ENCODE measurements at regions not wholly inside any gene's neighbourhood (a gene's known extent, or its start where the extent isn't known, plus 50 kb on each side); places are given as distances from the start of the nearest gene placed in this dataset.

DNA sequence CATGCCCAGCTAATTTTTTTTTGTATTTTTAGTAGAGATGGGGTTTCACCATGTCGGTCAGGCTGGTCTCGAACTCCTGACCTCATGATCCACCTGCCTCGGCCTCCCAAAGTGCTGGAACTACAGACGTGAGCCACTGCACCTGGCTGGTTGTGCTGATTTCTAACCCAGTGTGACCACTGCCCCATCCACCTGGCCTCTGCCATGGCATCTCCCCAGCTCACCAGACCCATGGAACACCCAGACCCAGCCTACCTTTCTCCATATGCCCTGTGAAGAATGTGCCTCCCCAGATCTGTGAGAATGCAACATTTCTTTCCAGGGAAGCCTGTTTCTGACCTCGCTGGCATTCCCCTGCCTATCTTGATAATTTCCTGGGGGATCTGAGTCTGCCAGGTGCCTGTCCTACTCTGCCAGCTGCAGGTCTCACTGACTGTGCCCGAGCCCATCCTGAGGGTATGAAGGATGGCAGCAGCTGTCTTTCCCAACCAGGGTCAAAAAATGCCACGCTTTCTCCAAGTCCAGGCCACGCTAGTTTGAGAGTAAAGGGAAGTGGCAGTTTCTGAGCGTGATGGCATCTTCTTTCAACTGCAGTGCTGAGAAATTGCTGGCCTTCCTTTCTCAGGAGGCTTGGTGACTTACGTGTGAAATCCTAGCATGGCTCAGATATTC, 324.4 kb upstream of the ZNF32 start:
- no peaks in the 10 kb centered on the region for H3K36me3 ChIP-seq (ENCODE audit: control insufficient read depth, insufficient read depth, low read length)
- no peak overlapping the region for H3K4me3 ChIP-seq (ENCODE audit: low read depth, low read length)
- POLR2A ChIA-PET = no interaction called here
- TF ChIP-seq, protein P1, sequence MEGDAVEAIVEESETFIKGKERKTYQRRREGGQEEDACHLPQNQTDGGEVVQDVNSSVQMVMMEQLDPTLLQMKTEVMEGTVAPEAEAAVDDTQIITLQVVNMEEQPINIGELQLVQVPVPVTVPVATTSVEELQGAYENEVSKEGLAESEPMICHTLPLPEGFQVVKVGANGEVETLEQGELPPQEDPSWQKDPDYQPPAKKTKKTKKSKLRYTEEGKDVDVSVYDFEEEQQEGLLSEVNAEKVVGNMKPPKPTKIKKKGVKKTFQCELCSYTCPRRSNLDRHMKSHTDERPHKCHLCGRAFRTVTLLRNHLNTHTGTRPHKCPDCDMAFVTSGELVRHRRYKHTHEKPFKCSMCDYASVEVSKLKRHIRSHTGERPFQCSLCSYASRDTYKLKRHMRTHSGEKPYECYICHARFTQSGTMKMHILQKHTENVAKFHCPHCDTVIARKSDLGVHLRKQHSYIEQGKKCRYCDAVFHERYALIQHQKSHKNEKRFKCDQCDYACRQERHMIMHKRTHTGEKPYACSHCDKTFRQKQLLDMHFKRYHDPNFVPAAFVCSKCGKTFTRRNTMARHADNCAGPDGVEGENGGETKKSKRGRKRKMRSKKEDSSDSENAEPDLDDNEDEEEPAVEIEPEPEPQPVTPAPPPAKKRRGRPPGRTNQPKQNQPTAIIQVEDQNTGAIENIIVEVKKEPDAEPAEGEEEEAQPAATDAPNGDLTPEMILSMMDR (IDR thresholded peaks at IDR 0.05; ENCODE audit: insufficient read depth, low read depth, low read length) = no peak
- H3K27me3 ChIP-seq (ENCODE audit: control insufficient read depth, insufficient read depth, low read length) = no peaks in the 10 kb centered on the region
- CTCF ChIA-PET = no interaction called here
- DNase-seq (ENCODE audit: low read depth) = no peak

DNA sequence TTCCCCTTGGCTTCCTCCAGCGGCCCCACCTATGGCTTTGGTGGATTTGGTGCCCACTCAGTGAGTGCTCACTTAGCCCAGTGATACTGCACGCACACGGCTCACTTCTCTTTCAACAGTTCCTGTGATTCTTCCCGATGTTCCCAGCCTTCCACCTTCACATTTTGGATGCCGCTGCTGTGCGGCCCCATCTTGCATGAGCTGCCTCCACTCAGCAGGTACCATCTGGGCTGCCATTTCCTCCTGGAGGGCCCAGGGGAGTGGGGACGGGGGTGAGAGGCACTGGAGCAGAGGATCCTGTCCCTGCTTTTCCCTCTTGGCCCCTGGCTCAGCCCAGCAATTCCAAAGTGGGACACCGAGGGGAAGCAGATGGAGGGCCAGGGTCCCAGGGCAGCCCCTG, 323.3 kb upstream of the ZNF32 start:
- CTCF ChIA-PET = no interaction called here
- TF ChIP-seq, protein P1 (IDR thresholded peaks at IDR 0.05; ENCODE audit: insufficient read depth, low read depth, low read length) = no peak
- Histone ChIP-seq H3K27me3 (ENCODE audit: control insufficient read depth, insufficient read depth, low read length) (no peaks in the 10 kb centered on the region), H3K4me3 (ENCODE audit: low read depth, low read length) (no peak overlapping the region), H3K36me3 (ENCODE audit: control insufficient read depth, insufficient read depth, low read length) (no peaks in the 10 kb centered on the region)
- no peak for DNase-seq (ENCODE audit: low read depth)
- POLR2A ChIA-PET = no interaction called here

DNA sequence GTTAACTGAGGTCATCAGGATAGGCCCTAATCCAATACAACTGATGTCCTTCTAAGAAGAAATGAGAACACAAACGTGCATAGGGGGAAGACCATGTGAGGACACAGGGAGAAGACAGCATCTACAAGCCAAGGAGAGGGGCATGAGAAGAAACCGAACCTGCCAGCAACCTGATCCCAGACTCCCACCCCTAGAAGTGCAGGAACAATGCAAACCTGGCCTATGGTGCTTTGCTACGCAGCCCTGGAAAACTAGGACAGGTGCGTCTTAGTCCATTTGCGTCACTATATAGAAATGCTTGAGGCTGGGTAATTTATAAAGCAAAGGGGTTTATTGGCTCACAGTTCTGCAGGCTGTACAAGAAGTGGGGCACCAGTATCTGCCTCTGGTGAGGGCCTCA, 322.6 kb upstream of the ZNF32 start:
- POLR2A ChIA-PET = no interaction called here
- no peaks in the 10 kb centered on the region for H3K27me3 ChIP-seq (ENCODE audit: control insufficient read depth, insufficient read depth, low read length)
- H3K4me3 ChIP-seq (ENCODE audit: low read depth, low read length) = no peak overlapping the region
- TF ChIP-seq, protein P1 (IDR thresholded peaks at IDR 0.05; ENCODE audit: insufficient read depth, low read depth, low read length) = no peak
- CTCF ChIA-PET = no interaction called here
- no peaks in the 10 kb centered on the region for H3K36me3 ChIP-seq (ENCODE audit: control insufficient read depth, insufficient read depth, low read length)
- no peak for DNase-seq (ENCODE audit: low read depth)

DNA sequence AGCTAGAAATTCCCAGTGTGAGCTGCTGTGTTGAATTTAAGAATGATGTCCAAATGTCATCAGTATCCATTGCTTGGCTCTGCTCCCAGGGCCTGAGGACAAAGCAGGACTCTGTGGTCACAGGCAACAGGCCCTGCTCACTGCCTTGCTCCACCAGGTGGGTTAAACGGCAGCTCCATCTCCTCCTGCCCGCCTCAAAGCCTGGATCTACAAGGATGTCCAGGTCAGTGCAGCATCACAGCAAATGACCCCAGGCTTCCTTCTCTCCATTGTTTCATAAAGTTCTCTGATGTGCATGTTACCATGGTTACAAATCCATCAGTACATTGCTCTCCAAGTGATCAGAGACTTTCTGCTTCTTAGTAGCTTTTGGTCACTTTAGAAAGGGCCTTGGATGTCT, 322.0 kb upstream of the ZNF32 start:
- TF ChIP-seq, protein P1 (IDR thresholded peaks at IDR 0.05; ENCODE audit: insufficient read depth, low read depth, low read length) = no peak
- no peak overlapping the region for H3K4me3 ChIP-seq (ENCODE audit: low read depth, low read length)

DNA sequence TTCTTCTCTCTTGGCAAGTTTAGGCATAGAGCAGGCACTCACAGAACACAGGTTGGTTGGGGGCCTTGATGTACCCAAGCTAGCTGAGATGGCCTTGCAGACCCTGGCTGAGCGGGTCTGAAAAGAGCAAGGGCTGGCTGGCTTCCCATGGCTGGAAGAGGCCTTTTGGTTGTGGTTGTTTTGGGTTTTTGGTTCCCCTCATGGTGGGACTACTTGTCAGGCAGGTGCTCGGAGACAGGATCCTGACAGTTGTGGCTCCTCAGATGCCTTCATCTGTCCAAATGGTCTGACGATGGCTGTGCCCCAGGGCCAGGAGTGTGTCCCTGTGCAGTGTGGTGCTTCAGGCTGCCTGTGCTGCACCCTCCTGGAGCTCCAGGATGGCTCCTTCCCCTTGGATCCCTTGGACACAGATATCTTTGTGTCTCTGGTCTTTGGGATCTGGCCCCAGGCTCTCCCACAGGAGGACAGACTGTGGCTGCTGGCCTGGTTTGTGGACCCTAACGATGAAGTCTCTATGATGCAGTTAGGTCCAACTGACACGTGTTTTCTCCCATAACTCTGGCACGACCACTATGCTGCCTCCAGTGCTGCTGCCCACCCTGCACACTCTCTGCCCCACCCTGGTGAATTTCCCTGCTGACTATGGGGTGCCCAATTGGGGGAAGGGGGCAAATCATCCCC, 321.5 kb upstream of the ZNF32 start:
- Histone ChIP-seq H3K36me3 (ENCODE audit: control insufficient read depth, insufficient read depth, low read length) (no peaks in the 10 kb centered on the region), H3K4me3 (ENCODE audit: low read depth, low read length) (no peak overlapping the region), H3K27me3 (ENCODE audit: control insufficient read depth, insufficient read depth, low read length) (no peaks in the 10 kb centered on the region)
- no peak for DNase-seq (ENCODE audit: low read depth)
- POLR2A ChIA-PET = no interaction called here
- TF ChIP-seq, protein P1 (IDR thresholded peaks at IDR 0.05; ENCODE audit: insufficient read depth, low read depth, low read length) = no peak
- CTCF ChIA-PET = no interaction called here

More for the DNA sequence above, 322.0 kb upstream of the ZNF32 start:
- no peak for DNase-seq (ENCODE audit: low read depth)
- H3K27me3 ChIP-seq (ENCODE audit: control insufficient read depth, insufficient read depth, low read length) = no peaks in the 10 kb centered on the region
- no peaks in the 10 kb centered on the region for H3K36me3 ChIP-seq (ENCODE audit: control insufficient read depth, insufficient read depth, low read length)
- POLR2A ChIA-PET = no interaction called here
- CTCF ChIA-PET = no interaction called here
